ENCODE measurements at regions not wholly inside any gene's neighbourhood (a gene's known extent, or its start where the extent isn't known, plus 50 kb on each side); places are given as distances from the start of the nearest gene placed in this dataset.
A peak's percentile ranks its signal among the peaks of the same experiment; 100 is the strongest.
"Not testable (repeated sequence)": the region's sequence is repeated elsewhere in the genome, so short reads cannot be mapped to it uniquely, and the experiment has no call there.

- Histone ChIP-seq H3K9me3 (ENCODE audit: control insufficient read depth, low read length) (no peaks in the 10 kb centered on the region), H3K4me3 (ENCODE audit: extremely low read depth, insufficient read depth, low read length, poor library complexity, severe bottlenecking) (no peak overlapping the region), H3K4me1 (ENCODE audit: control insufficient read depth, insufficient read depth, low read length, poor library complexity, severe bottlenecking) (peaks cover 6% of the 10 kb centered on the region), H3K36me3 (ENCODE audit: control insufficient read depth, insufficient read depth, low read length) (no peaks in the 10 kb centered on the region), H3K27ac (ENCODE audit: low read depth, low read length, severe bottlenecking) (peak overlapping the region; percentile 43)
- 100% methylated on average over 1 of the region's 3 CpGs; no CpG with 5 or more reads in 1 of the 2 experiments for WGBS, 2 experiments (ENCODE audit: insufficient coverage in 2 of 2)
These were observed 159.7 kb downstream of the DISP1 start for GRCh38 chr1:222974496-222974895.

- H3K27ac ChIP-seq (ENCODE audit: low read depth, low read length, severe bottlenecking), result no peak overlapping the region
- 83 to 92% methylated on average over 1 of the region's 6 CpGs for WGBS, 2 experiments (ENCODE audit: insufficient coverage in 2 of 2)
These were observed 160.8 kb downstream of the DISP1 start for GRCh38 chr1:222975472-222976122.

GRCh38 chr1:222976453-222976852 is 161.6 kb downstream of the DISP1 start:
- Histone ChIP-seq H3K36me3 (ENCODE audit: control insufficient read depth, insufficient read depth, low read length) (no peaks in the 10 kb centered on the region), H3K4me1 (ENCODE audit: control insufficient read depth, insufficient read depth, low read length, poor library complexity, severe bottlenecking) (peaks cover 6% of the 10 kb centered on the region), H3K4me3 (ENCODE audit: extremely low read depth, insufficient read depth, low read length, poor library complexity, severe bottlenecking) (no peak overlapping the region), H3K27ac (ENCODE audit: low read depth, low read length, severe bottlenecking) (no peak overlapping the region), H3K9me3 (ENCODE audit: control insufficient read depth, low read length) (no peaks in the 10 kb centered on the region)
- WGBS, 2 experiments (ENCODE audit: insufficient coverage in 2 of 2), result no CpG with 5 or more reads among the region's 1 CpG

More at GRCh38 chr1:222975472-222976122, 160.8 kb downstream of the DISP1 start:
- no peaks in the 10 kb centered on the region for H3K36me3 ChIP-seq (ENCODE audit: control insufficient read depth, insufficient read depth, low read length)
- H3K4me3 ChIP-seq (ENCODE audit: extremely low read depth, insufficient read depth, low read length, poor library complexity, severe bottlenecking), result no peak overlapping the region
- H3K9me3 ChIP-seq (ENCODE audit: control insufficient read depth, low read length), result no peaks in the 10 kb centered on the region
- H3K4me1 ChIP-seq (ENCODE audit: control insufficient read depth, insufficient read depth, low read length, poor library complexity, severe bottlenecking), result peaks cover 6% of the 10 kb centered on the region

GRCh38 chr1:222977294-222977693 is 162.5 kb downstream of the DISP1 start:
- H3K4me1 ChIP-seq (ENCODE audit: control insufficient read depth, insufficient read depth, low read length, poor library complexity, severe bottlenecking); H3K9me3 ChIP-seq (ENCODE audit: control insufficient read depth, low read length); H3K4me3 ChIP-seq (ENCODE audit: extremely low read depth, insufficient read depth, low read length, poor library complexity, severe bottlenecking); H3K36me3 ChIP-seq (ENCODE audit: control insufficient read depth, insufficient read depth, low read length); H3K27ac ChIP-seq (ENCODE audit: low read depth, low read length, severe bottlenecking): not testable (repeated sequence)
- WGBS, 2 experiments (ENCODE audit: insufficient coverage in 2 of 2), result no CpG with 5 or more reads among the region's 5 CpGs

- no peaks in the 10 kb centered on the region for H3K36me3 ChIP-seq (ENCODE audit: control insufficient read depth, insufficient read depth, low read length)
- H3K4me1 ChIP-seq (ENCODE audit: control insufficient read depth, insufficient read depth, low read length, poor library complexity, severe bottlenecking), result no peaks in the 10 kb centered on the region
- H3K9me3 ChIP-seq (ENCODE audit: control insufficient read depth, low read length), result no peaks in the 10 kb centered on the region
- WGBS, 2 experiments (ENCODE audit: insufficient coverage in 2 of 2), result 78 to 83% methylated on average over 2 to 3 of the region's 5 CpGs
- no peak overlapping the region for H3K27ac ChIP-seq (ENCODE audit: low read depth, low read length, severe bottlenecking)
- no peak overlapping the region for H3K4me3 ChIP-seq (ENCODE audit: extremely low read depth, insufficient read depth, low read length, poor library complexity, severe bottlenecking)
These were observed 163.5 kb downstream of the TLR5 start for GRCh38 chr1:222979561-222979960.

GRCh38 chr1:222987674-222988076 is 155.4 kb downstream of the TLR5 start:
- no peak overlapping the region for H3K27ac ChIP-seq (ENCODE audit: low read depth, low read length, severe bottlenecking)
- no peak overlapping the region for H3K4me3 ChIP-seq (ENCODE audit: extremely low read depth, insufficient read depth, low read length, poor library complexity, severe bottlenecking)
- H3K36me3 ChIP-seq (ENCODE audit: control insufficient read depth, insufficient read depth, low read length), result no peaks in the 10 kb centered on the region
- no peaks in the 10 kb centered on the region for H3K9me3 ChIP-seq (ENCODE audit: control insufficient read depth, low read length)
- peaks cover 5% of the 10 kb centered on the region for H3K4me1 ChIP-seq (ENCODE audit: control insufficient read depth, insufficient read depth, low read length, poor library complexity, severe bottlenecking)

GRCh38 chr1:222989443-222989842 is 153.6 kb downstream of the TLR5 start:
- Histone ChIP-seq H3K27ac (ENCODE audit: low read depth, low read length, severe bottlenecking) (no peak overlapping the region), H3K36me3 (ENCODE audit: control insufficient read depth, insufficient read depth, low read length) (no peaks in the 10 kb centered on the region), H3K4me3 (ENCODE audit: extremely low read depth, insufficient read depth, low read length, poor library complexity, severe bottlenecking) (no peak overlapping the region), H3K4me1 (ENCODE audit: control insufficient read depth, insufficient read depth, low read length, poor library complexity, severe bottlenecking) (peaks cover 5% of the 10 kb centered on the region), H3K9me3 (ENCODE audit: control insufficient read depth, low read length) (no peaks in the 10 kb centered on the region)
- WGBS, 2 experiments (ENCODE audit: insufficient coverage in 2 of 2), result 98 to 100% methylated on average over 2 to 3 of the region's 3 CpGs

GRCh38 chr1:222991177-222991576 is 151.9 kb downstream of the TLR5 start:
- no CpG with 5 or more reads among the region's 1 CpG for WGBS, 2 experiments (ENCODE audit: insufficient coverage in 2 of 2)
- Histone ChIP-seq H3K36me3 (ENCODE audit: control insufficient read depth, insufficient read depth, low read length) (no peaks in the 10 kb centered on the region), H3K9me3 (ENCODE audit: control insufficient read depth, low read length) (no peaks in the 10 kb centered on the region), H3K27ac (ENCODE audit: low read depth, low read length, severe bottlenecking) (no peak overlapping the region), H3K4me1 (ENCODE audit: control insufficient read depth, insufficient read depth, low read length, poor library complexity, severe bottlenecking) (peaks cover 10% of the 10 kb centered on the region), H3K4me3 (ENCODE audit: extremely low read depth, insufficient read depth, low read length, poor library complexity, severe bottlenecking) (no peak overlapping the region)

- no peaks in the 10 kb centered on the region for H3K36me3 ChIP-seq (ENCODE audit: control insufficient read depth, insufficient read depth, low read length)
- H3K27ac ChIP-seq (ENCODE audit: low read depth, low read length, severe bottlenecking), result no peak overlapping the region
- H3K4me3 ChIP-seq (ENCODE audit: extremely low read depth, insufficient read depth, low read length, poor library complexity, severe bottlenecking), result no peak overlapping the region
- H3K4me1 ChIP-seq (ENCODE audit: control insufficient read depth, insufficient read depth, low read length, poor library complexity, severe bottlenecking), result peaks cover 8% of the 10 kb centered on the region
- H3K9me3 ChIP-seq (ENCODE audit: control insufficient read depth, low read length), result no peaks in the 10 kb centered on the region
- WGBS, 2 experiments (ENCODE audit: insufficient coverage in 2 of 2), result 96 to 97% methylated on average over 7 of the region's 7 CpGs
These were observed 151.1 kb downstream of the TLR5 start for GRCh38 chr1:222991908-222992307.

GRCh38 chr1:222994511-222995235 is 148.4 kb downstream of the TLR5 start:
- Histone ChIP-seq H3K27ac (ENCODE audit: low read depth, low read length, severe bottlenecking) (no peak overlapping the region), H3K4me1 (ENCODE audit: control insufficient read depth, insufficient read depth, low read length, poor library complexity, severe bottlenecking) (peaks cover 8% of the 10 kb centered on the region), H3K36me3 (ENCODE audit: control insufficient read depth, insufficient read depth, low read length) (no peaks in the 10 kb centered on the region), H3K4me3 (ENCODE audit: extremely low read depth, insufficient read depth, low read length, poor library complexity, severe bottlenecking) (no peak overlapping the region), H3K9me3 (ENCODE audit: control insufficient read depth, low read length) (no peaks in the 10 kb centered on the region)
- WGBS, 2 experiments (ENCODE audit: insufficient coverage in 2 of 2), result no CpG with 5 or more reads among the region's 4 CpGs

- H3K36me3 ChIP-seq (ENCODE audit: control insufficient read depth, insufficient read depth, low read length), result no peaks in the 10 kb centered on the region
- peaks cover 8% of the 10 kb centered on the region for H3K4me1 ChIP-seq (ENCODE audit: control insufficient read depth, insufficient read depth, low read length, poor library complexity, severe bottlenecking)
- H3K4me3 ChIP-seq (ENCODE audit: extremely low read depth, insufficient read depth, low read length, poor library complexity, severe bottlenecking), result no peak overlapping the region
- H3K27ac ChIP-seq (ENCODE audit: low read depth, low read length, severe bottlenecking), result no peak overlapping the region
- no peaks in the 10 kb centered on the region for H3K9me3 ChIP-seq (ENCODE audit: control insufficient read depth, low read length)
- WGBS, 2 experiments (ENCODE audit: insufficient coverage in 2 of 2), result 50 to 67% methylated on average over 2 to 3 of the region's 3 CpGs
These were observed 147.8 kb downstream of the TLR5 start for GRCh38 chr1:222995236-222995580.

Data from mesodermal cell (in vitro differentiated cells).